SH-SY5Y (cell line): ENCODE measurements at regions not wholly inside any gene's neighbourhood (a gene's known extent, or its start where the extent isn't known, plus 50 kb on each side); places are given as distances from the start of the nearest gene placed in this dataset.

ENCODE experiments used
- GATA2 ChIP-seq: IDR thresholded peaks from 2 replicates; pipeline ENCODE4 v1.6.1; 2011; ENCODE audit warnings: mild to moderate bottlenecking, low read depth, low read length
- GATA3 ChIP-seq: IDR thresholded peaks from 2 replicates; pipeline ENCODE4 v1.6.1; 2011; ENCODE audit warnings: low read depth, mild to moderate bottlenecking, low read length, moderate library complexity

- TF ChIP-seq GATA3 (no peak), GATA2 (no peak)
Observed at GRCh38 chr2:45210462-45211195, 201.4 kb upstream of the SIX2 start.

GRCh38 chr2:45209875-45210274 is 200.6 kb upstream of the SIX2 start:
- TF ChIP-seq GATA3 (no peak), GATA2 (no peak)

GRCh38 chr2:45209302-45209701 is 200.1 kb upstream of the SIX2 start:
- TF ChIP-seq GATA2 (no peak), GATA3 (no peak)

GRCh38 chr2:45207101-45207500 is 197.8 kb upstream of the SIX2 start:
- TF ChIP-seq GATA2, result no peak
- TF ChIP-seq GATA3, result no peak

GRCh38 chr2:45205985-45206384 is 196.7 kb upstream of the SIX2 start:
- TF ChIP-seq GATA3 (no peak), GATA2 (no peak)

- TF ChIP-seq GATA3 (no peak), GATA2 (no peak)
Observed at GRCh38 chr2:45205480-45205879, 196.2 kb upstream of the SIX2 start.

GRCh38 chr2:45203400-45203799 is 194.1 kb upstream of the SIX2 start:
- TF ChIP-seq GATA3 (no peak), GATA2 (no peak)

GRCh38 chr2:45199973-45200372 is 190.7 kb upstream of the SIX2 start:
- TF ChIP-seq GATA3 (no peak), GATA2 (no peak)

GRCh38 chr2:45195916-45196315 is 186.7 kb upstream of the SIX2 start:
- no peak for TF ChIP-seq GATA2
- TF ChIP-seq GATA3, result no peak

- TF ChIP-seq GATA3, result no peak
- TF ChIP-seq GATA2, result no peak
Observed at GRCh38 chr2:45194596-45194995, 185.3 kb upstream of the SIX2 start.

- TF ChIP-seq GATA3 (no peak), GATA2 (no peak)
Observed at GRCh38 chr2:45193581-45193980, 184.3 kb upstream of the SIX2 start.

- no peak for TF ChIP-seq GATA3
- TF ChIP-seq GATA2, result no peak
Observed at GRCh38 chr2:45192991-45193390, 183.7 kb upstream of the SIX2 start.

- no peak for TF ChIP-seq GATA3
- no peak for TF ChIP-seq GATA2
Observed at GRCh38 chr2:45192481-45192880, 183.2 kb upstream of the SIX2 start.

- TF ChIP-seq GATA3 (no peak), GATA2 (no peak)
Observed at GRCh38 chr2:45191976-45192375, 182.7 kb upstream of the SIX2 start.

- TF ChIP-seq GATA3 (no peak), GATA2 (peak; percentile 10; the same call in 1 of the 2 replicates)
Observed at GRCh38 chr2:45191146-45191863, 182.1 kb upstream of the SIX2 start.
